ENCODE measurements at regions not wholly inside any gene's neighbourhood (a gene's known extent, or its start where the extent isn't known, plus 50 kb on each side); places are given as distances from the start of the nearest gene placed in this dataset.
"Not testable (repeated sequence)": the region's sequence is repeated elsewhere in the genome, so short reads cannot be mapped to it uniquely, and the experiment has no call there.

GRCh38 chr5:68066277-68066955, 149.1 kb upstream of the PIK3R1 start:
- H3K79me2 ChIP-seq (ENCODE audit: control insufficient read depth, insufficient read depth, low read length) = no peaks in the 10 kb centered on the region
- no peak overlapping the region for H2AFZ ChIP-seq (ENCODE audit: insufficient read depth, low read depth, low read length, poor library complexity, severe bottlenecking)
- H3K27ac ChIP-seq (ENCODE audit: low read length in 2 of 2) = no peak overlapping the region
- H3K4me1 ChIP-seq (ENCODE audit: control insufficient read depth in 2 of 2, insufficient read depth in 2 of 2, low read length in 2 of 2) = no peaks in the 10 kb centered on the region
- Mint-ChIP-seq H3K9me3 (ENCODE audit: insufficient read depth) (peaks cover 5% of the 10 kb centered on the region), H3K27ac (no peak overlapping the region), H3K4me1 (peaks cover 2% of the 10 kb centered on the region), H3K27me3 (peaks cover 3% of the 10 kb centered on the region), H3K4me3 (no peak overlapping the region)
- no peak overlapping the region for H3K4me3 ChIP-seq (ENCODE audit: control extremely low read depth in 1 of 5, extremely low read depth in 1 of 5, insufficient read depth in 1 of 5, low read depth in 2 of 5, low read length in 4 of 5)
- H4K20me1 ChIP-seq (ENCODE audit: control insufficient read depth, insufficient read depth, low read length, poor library complexity, severe bottlenecking) = no peaks in the 10 kb centered on the region
- TF ChIP-seq EZH2 (IDR thresholded peaks at IDR 0.05; ENCODE audit: borderline replicate concordance, insufficient read depth, low read depth, low read length, poor library complexity, severe bottlenecking) (no peak), CTCF (IDR thresholded peaks at IDR 0.05) (no peak)
- ATAC-seq (ENCODE audit: low read depth) (no peak), DNase-seq (no peak)
- no peak overlapping the region for H3K9ac ChIP-seq (ENCODE audit: low read length)
- H3K27me3 ChIP-seq (replicated peaks in 1 of 4; ENCODE audit: control extremely low read depth in 1 of 4, control insufficient read depth in 3 of 4, insufficient read depth in 4 of 4, low read length in 3 of 4) = no peaks in the 10 kb centered on the region
- intact Hi-C loops (cut with micrococcal nuclease) = loop anchor here (10.0 kb wide), 1 partner anchor 102 kb away; no protein-coding TSS in a partner anchor
- no peak overlapping the region for H3K4me2 ChIP-seq (replicated peaks; ENCODE audit: low read depth, low read length, poor library complexity, severe bottlenecking)
- WGBS (ENCODE audit: insufficient coverage) = 93% methylated on average over 3 of the region's 3 CpGs
- H3K9me3 ChIP-seq (ENCODE audit: control extremely low read depth in 1 of 3, control insufficient read depth in 2 of 3, insufficient read depth in 1 of 3, low read length in 2 of 3) = peaks cover 0 to 7% (median 2%) of the 10 kb centered on the region in 3 donors
- CTCF ChIA-PET = no interaction called here
- H3K36me3 ChIP-seq (replicated peaks in 1 of 2; ENCODE audit: control extremely low read depth in 1 of 2, control insufficient read depth in 1 of 2, extremely low read depth in 1 of 2, insufficient read depth in 2 of 2, low read length in 1 of 2) = no peaks in the 10 kb centered on the region
- POLR2A ChIA-PET = no interaction called here

GRCh38 chr5:68065321-68065720, 150.2 kb upstream of the PIK3R1 start:
- H2AFZ ChIP-seq (ENCODE audit: insufficient read depth, low read depth, low read length, poor library complexity, severe bottlenecking); H3K36me3 ChIP-seq (replicated peaks in 1 of 2; ENCODE audit: control extremely low read depth in 1 of 2, control insufficient read depth in 1 of 2, extremely low read depth in 1 of 2, insufficient read depth in 2 of 2, low read length in 1 of 2); H3K4me3 Mint-ChIP-seq; H3K4me1 ChIP-seq (ENCODE audit: control insufficient read depth in 2 of 2, insufficient read depth in 2 of 2, low read length in 2 of 2); H3K27ac Mint-ChIP-seq; H3K9me3 Mint-ChIP-seq (ENCODE audit: insufficient read depth); H3K4me2 ChIP-seq (replicated peaks; ENCODE audit: low read depth, low read length, poor library complexity, severe bottlenecking); H3K27me3 ChIP-seq (replicated peaks in 1 of 4; ENCODE audit: control extremely low read depth in 1 of 4, control insufficient read depth in 3 of 4, insufficient read depth in 4 of 4, low read length in 3 of 4); H3K4me3 ChIP-seq (ENCODE audit: control extremely low read depth in 1 of 5, extremely low read depth in 1 of 5, insufficient read depth in 1 of 5, low read depth in 2 of 5, low read length in 4 of 5); DNase-seq; ATAC-seq (ENCODE audit: low read depth); H3K79me2 ChIP-seq (ENCODE audit: control insufficient read depth, insufficient read depth, low read length); H3K9me3 ChIP-seq (ENCODE audit: control extremely low read depth in 1 of 3, control insufficient read depth in 2 of 3, insufficient read depth in 1 of 3, low read length in 2 of 3); H3K9ac ChIP-seq (ENCODE audit: low read length); CTCF ChIA-PET; H3K27me3 Mint-ChIP-seq; H3K27ac ChIP-seq (ENCODE audit: low read length in 2 of 2); H4K20me1 ChIP-seq (ENCODE audit: control insufficient read depth, insufficient read depth, low read length, poor library complexity, severe bottlenecking); H3K4me1 Mint-ChIP-seq; POLR2A ChIA-PET: not testable (repeated sequence)
- WGBS (ENCODE audit: insufficient coverage) = no CpG with 5 or more reads among the region's 3 CpGs
- intact Hi-C loops (cut with micrococcal nuclease) = loop anchor here (10.0 kb wide), 1 partner anchor 101 kb away; no protein-coding TSS in a partner anchor

Data from B cell (primary cell).